ENCODE measurements at regions not wholly inside any gene's neighbourhood (a gene's known extent, or its start where the extent isn't known, plus 50 kb on each side); places are given as distances from the start of the nearest gene placed in this dataset.
"Not testable (repeated sequence)": the region's sequence is repeated elsewhere in the genome, so short reads cannot be mapped to it uniquely, and the experiment has no call there.

DNA sequence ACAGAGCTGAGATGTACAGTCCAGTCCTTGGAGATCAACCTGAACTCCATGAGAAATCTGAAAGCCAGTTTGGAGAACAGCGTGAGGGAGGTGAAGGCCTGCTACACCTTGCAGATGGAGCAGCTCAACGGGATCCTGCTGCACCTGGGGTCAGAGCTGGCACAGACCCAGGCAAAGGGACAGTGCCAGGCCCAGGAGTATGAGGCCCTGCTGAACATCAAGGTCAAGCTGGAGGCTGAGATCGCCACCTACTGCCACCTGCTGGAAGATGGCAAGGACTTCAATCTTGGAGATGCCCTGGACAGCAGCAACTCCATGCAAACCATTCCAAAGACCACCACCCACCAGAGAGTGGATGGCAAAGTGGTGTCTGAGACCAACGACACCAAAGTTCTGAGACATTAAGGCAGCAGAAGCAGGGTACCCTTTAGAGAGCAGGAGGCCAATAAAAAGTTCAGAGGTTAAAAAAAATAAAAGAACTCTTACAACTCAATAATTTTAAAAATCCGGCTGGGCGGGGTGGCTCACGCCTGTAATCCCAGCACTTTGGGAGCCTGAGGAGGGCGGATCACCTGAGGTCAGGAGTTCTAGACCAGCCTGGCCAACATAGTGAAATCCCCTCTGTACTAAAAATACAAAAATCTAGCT is 69.9 kb upstream of the RTL6 start:
- peaks cover 20% of the 10 kb centered on the region for H3K9me3 Mint-ChIP-seq
- no peak overlapping the region for H3K4me3 Mint-ChIP-seq
- no peaks in the 10 kb centered on the region for H3K4me1 Mint-ChIP-seq
- peaks cover 9% of the 10 kb centered on the region for H3K36me3 Mint-ChIP-seq (ENCODE audit: low read depth)
- DNase-seq (ENCODE audit: low read depth, low spot score) = no peak
- TF ChIP-seq, protein P1, sequence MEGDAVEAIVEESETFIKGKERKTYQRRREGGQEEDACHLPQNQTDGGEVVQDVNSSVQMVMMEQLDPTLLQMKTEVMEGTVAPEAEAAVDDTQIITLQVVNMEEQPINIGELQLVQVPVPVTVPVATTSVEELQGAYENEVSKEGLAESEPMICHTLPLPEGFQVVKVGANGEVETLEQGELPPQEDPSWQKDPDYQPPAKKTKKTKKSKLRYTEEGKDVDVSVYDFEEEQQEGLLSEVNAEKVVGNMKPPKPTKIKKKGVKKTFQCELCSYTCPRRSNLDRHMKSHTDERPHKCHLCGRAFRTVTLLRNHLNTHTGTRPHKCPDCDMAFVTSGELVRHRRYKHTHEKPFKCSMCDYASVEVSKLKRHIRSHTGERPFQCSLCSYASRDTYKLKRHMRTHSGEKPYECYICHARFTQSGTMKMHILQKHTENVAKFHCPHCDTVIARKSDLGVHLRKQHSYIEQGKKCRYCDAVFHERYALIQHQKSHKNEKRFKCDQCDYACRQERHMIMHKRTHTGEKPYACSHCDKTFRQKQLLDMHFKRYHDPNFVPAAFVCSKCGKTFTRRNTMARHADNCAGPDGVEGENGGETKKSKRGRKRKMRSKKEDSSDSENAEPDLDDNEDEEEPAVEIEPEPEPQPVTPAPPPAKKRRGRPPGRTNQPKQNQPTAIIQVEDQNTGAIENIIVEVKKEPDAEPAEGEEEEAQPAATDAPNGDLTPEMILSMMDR (conservative IDR thresholded peaks at IDR 0.05) = peak; percentile 53
- no peaks in the 10 kb centered on the region for H3K27me3 Mint-ChIP-seq (ENCODE audit: low read depth)
- no peak overlapping the region for H3K27ac Mint-ChIP-seq (ENCODE audit: unreplicated experiment)

DNA sequence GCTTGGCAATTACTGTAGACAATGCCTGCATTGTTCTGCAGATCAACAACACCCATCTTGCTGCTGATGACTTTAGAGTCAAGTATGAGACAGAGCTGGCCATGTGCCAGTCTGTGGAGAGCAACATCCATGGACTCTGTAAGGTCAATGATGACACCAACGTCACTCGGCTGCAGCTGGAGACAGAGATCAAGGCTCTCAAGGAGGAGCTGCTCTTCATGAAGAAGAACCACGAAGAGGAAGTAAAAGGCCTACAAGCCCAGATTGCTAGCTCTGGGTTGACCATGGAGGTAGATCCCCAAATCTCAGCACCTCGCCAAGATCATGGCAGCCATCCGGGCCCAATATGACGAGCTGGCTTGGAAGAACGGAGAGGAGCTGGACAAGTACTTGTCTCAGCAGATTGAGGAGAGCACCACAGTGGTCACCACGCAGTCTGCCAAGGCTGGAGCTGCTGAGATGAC is 69.4 kb upstream of the RTL6 start:
- not testable (repeated sequence) for H3K4me3 Mint-ChIP-seq; DNase-seq (ENCODE audit: low read depth, low spot score); H3K4me1 Mint-ChIP-seq; H3K27ac Mint-ChIP-seq (ENCODE audit: unreplicated experiment); H3K27me3 Mint-ChIP-seq (ENCODE audit: low read depth); H3K36me3 Mint-ChIP-seq (ENCODE audit: low read depth)
- peaks cover 20% of the 10 kb centered on the region for H3K9me3 Mint-ChIP-seq

DNA sequence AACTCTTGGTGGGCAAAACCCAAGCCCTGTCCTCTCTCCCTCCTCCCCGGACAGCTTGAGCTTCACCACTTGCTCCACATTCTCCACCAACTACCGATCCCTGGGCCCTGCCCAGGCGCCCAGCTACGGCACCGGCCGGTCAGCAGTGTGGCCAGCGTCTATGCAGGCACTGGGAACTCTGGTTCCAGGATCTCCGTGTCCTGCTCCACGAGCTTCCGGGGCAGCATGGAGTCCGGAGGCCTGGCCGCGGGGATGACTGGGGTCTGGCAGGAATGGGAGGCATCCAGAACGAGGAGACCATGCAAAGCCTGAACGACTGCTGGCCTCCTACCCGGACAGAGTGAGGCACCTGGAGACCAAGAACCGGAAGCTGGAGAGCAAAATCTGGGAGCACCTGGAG is 68.9 kb upstream of the RTL6 start:
- H3K36me3 Mint-ChIP-seq (ENCODE audit: low read depth) = peaks cover 11% of the 10 kb centered on the region
- H3K4me3 Mint-ChIP-seq = no peak overlapping the region
- H3K27ac Mint-ChIP-seq (ENCODE audit: unreplicated experiment) = no peak overlapping the region
- peaks cover 21% of the 10 kb centered on the region for H3K9me3 Mint-ChIP-seq
- DNase-seq (ENCODE audit: low read depth, low spot score) = no peak
- TF ChIP-seq, protein P1 (conservative IDR thresholded peaks at IDR 0.05) = no peak
- H3K27me3 Mint-ChIP-seq (ENCODE audit: low read depth) = no peaks in the 10 kb centered on the region
- H3K4me1 Mint-ChIP-seq = no peaks in the 10 kb centered on the region

DNA sequence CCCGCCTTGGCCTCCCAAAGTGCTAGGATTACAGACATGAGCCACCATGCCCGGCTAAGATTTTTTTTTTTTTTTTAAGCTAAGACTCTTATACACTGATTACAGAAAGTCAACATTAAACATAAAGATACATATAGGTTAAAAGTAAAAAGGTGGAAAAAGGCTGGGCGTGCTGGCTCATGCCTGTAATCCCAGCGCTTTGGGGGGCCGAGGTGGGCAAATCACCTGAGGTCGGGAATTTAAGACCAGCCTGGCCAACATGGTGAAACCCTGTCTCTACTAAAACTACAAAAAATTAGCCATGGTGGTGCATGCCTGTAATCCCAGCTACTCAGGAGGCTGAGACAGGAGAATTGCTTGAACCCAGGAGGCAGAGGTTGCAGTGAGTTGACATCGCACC is 64.6 kb upstream of the RTL6 start:
- H3K36me3 Mint-ChIP-seq (ENCODE audit: low read depth); H3K27ac Mint-ChIP-seq (ENCODE audit: unreplicated experiment); DNase-seq (ENCODE audit: low read depth, low spot score); H3K27me3 Mint-ChIP-seq (ENCODE audit: low read depth); H3K4me1 Mint-ChIP-seq; H3K4me3 Mint-ChIP-seq: not testable (repeated sequence)
- peaks cover 17% of the 10 kb centered on the region for H3K9me3 Mint-ChIP-seq

DNA sequence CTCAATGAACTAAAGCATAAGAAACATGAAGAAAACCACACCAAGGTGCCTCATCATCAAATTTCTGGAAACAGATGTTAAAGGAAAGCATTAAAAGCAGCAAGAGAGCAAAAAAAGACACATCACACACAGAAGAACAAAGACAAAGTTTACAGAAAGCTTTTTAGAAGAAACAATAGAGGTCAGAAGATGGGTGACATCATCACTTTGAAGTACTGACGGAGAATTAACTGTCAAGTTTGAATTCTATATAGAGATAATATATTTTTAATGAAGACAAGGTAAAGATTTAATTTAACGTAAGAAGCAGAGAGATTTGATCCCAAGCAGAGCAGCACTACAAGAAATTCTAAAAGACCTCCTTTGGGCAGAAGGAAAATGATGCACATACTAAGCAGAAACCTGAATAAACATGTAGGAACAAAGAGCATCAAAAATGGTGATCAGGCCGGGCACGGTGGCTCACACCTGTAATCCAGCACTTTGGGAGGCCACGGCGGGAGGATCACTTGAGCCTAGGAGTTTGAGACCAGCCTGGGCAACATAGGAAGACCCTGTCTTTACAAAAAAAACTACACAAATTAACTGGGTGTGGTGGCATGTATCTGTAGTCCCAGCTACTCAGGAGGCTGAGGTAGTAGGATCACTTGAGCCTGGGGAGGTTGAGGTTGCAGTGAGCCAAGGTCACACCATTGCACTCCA is 63.3 kb upstream of the RTL6 start:
- H3K4me3 Mint-ChIP-seq = no peak overlapping the region
- H3K4me1 Mint-ChIP-seq = no peaks in the 10 kb centered on the region
- peaks cover 17% of the 10 kb centered on the region for H3K9me3 Mint-ChIP-seq
- peaks cover 2% of the 10 kb centered on the region for H3K27me3 Mint-ChIP-seq (ENCODE audit: low read depth)
- TF ChIP-seq, protein P1 (conservative IDR thresholded peaks at IDR 0.05) = no peak
- H3K27ac Mint-ChIP-seq (ENCODE audit: unreplicated experiment) = no peak overlapping the region
- peaks cover 5% of the 10 kb centered on the region for H3K36me3 Mint-ChIP-seq (ENCODE audit: low read depth)
- no peak for DNase-seq (ENCODE audit: low read depth, low spot score)

DNA sequence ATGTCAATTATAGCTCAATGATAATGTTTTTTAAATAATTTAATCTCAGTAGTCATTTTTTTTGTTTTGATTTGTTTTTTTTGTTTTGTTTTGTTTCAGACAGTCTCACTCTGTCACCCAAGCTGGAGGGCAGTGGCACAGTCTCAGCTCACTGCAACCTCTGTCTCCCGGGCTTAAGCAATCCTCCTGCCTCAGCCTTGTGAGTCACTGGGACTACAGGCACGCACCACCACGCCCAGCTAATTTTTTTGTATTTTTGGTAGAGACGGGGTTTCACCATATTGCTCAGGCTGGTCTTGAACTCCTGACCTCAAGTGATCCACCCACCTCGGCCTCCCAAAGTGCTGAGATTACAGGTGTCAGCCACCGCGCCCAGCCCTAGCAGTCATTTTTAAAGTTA is 60.6 kb upstream of the RTL6 start:
- H3K9me3 Mint-ChIP-seq; H3K4me1 Mint-ChIP-seq; H3K36me3 Mint-ChIP-seq (ENCODE audit: low read depth); H3K27ac Mint-ChIP-seq (ENCODE audit: unreplicated experiment); DNase-seq (ENCODE audit: low read depth, low spot score); H3K4me3 Mint-ChIP-seq: not testable (repeated sequence)
- peaks cover 13% of the 10 kb centered on the region for H3K27me3 Mint-ChIP-seq (ENCODE audit: low read depth)

DNA sequence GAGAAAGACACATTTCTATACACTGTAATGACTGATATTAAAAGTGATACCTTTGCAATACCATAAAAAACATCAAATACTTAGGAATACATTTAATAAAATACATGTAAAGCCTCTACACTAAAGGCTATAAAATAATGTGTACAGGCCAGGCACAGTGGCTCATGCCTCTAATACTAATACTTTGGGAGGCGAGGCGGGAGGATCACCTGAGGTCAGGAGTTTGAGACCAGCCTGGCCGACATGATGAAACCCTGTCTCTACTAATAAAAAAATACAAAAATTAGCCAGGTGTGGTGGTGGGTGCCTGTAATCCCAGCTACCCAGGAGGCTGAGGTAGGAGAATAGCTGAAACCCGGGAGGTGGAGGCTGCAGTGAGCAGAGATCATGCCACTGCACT is 59.8 kb upstream of the RTL6 start:
- not testable (repeated sequence) for DNase-seq (ENCODE audit: low read depth, low spot score); H3K4me1 Mint-ChIP-seq; H3K4me3 Mint-ChIP-seq; H3K9me3 Mint-ChIP-seq; H3K27ac Mint-ChIP-seq (ENCODE audit: unreplicated experiment); H3K36me3 Mint-ChIP-seq (ENCODE audit: low read depth)
- peaks cover 13% of the 10 kb centered on the region for H3K27me3 Mint-ChIP-seq (ENCODE audit: low read depth)

Measured in neural crest cell (in vitro differentiated cells).